HepG2 (cell line): ENCODE measurements at regions not wholly inside any gene's neighbourhood (a gene's known extent, or its start where the extent isn't known, plus 50 kb on each side); places are given as distances from the start of the nearest gene placed in this dataset.
A peak's percentile ranks its signal among the peaks of the same experiment; 100 is the strongest.

ENCODE experiments used
- CREM ChIP-seq, 2 experiments: sonication (generic) in 1 of 2; formaldehyde crosslinking in 1 of 2; IDR thresholded peaks; 2 replicates each; pipeline versions ENCODE4 v1.4.0 to v1.6.1; 2016 to 2020; ENCODE audit warnings: antibody characterized with exemption in 1 of 2, mild to moderate bottlenecking in 1 of 2, missing genetic modification reagents in 1 of 2
- FOXK2 ChIP-seq: fragments of 450-650 bp; IDR thresholded peaks from 2 replicates; pipeline ENCODE4 v1.6.1; 2016
- HDAC6 ChIP-seq: fragments of 200-600 bp; sonication (generic); IDR thresholded peaks from 2 replicates; pipeline ENCODE4 v1.7.0; 2017; ENCODE audit warnings: mild to moderate bottlenecking, antibody characterized with exemption, low read length, low read depth
- IKZF5 ChIP-seq: IDR thresholded peaks from 2 replicates; pipeline ENCODE4 v1.6.1; 2018; ENCODE audit warnings: missing genetic modification reagents, mild to moderate bottlenecking, missing compliant biosample characterization
- IRF9 ChIP-seq: sonication (generic); formaldehyde crosslinking; IDR thresholded peaks from 2 replicates; pipeline ENCODE4 v1.8.0; 2022; ENCODE audit warnings: missing genetic modification reagents, mild to moderate bottlenecking, borderline replicate concordance
- JUNB ChIP-seq: sonication (generic); formaldehyde crosslinking; IDR thresholded peaks from 2 replicates; pipeline ENCODE4 v1.8.0; 2022; ENCODE audit warnings: missing genetic modification reagents, mild to moderate bottlenecking, borderline replicate concordance
- PITX1 ChIP-seq: sonication (generic); formaldehyde crosslinking; IDR thresholded peaks from 2 replicates; pipeline ENCODE4 v1.5.1; 2020; ENCODE audit warnings: mild to moderate bottlenecking, missing genetic modification reagents
- PRDM10 ChIP-seq: sonication (generic); formaldehyde crosslinking; IDR thresholded peaks from 2 replicates; pipeline ENCODE4 v1.4.0; 2020; ENCODE audit warnings: low read depth, missing genetic modification reagents
- SOX6 ChIP-seq, 2 experiments: fragments of 450-650 bp in 1 of 2; sonication (generic) in 1 of 2; formaldehyde crosslinking in 1 of 2; IDR thresholded peaks; 2 replicates each; pipeline versions ENCODE4 v1.4.0 to v1.6.1; 2017 to 2020; ENCODE audit warnings: antibody characterized with exemption in 1 of 2, mild to moderate bottlenecking in 1 of 2, missing genetic modification reagents in 1 of 2
- ZC3H4 ChIP-seq: sonication (generic); formaldehyde crosslinking; IDR thresholded peaks from 2 replicates; pipeline ENCODE4 v1.4.0; 2020; ENCODE audit warnings: missing genetic modification reagents, borderline replicate concordance
- ZFP82 ChIP-seq: sonication (generic); formaldehyde crosslinking; IDR thresholded peaks from 2 replicates; pipeline ENCODE4 v1.5.1; 2020; ENCODE audit warnings: mild to moderate bottlenecking, missing genetic modification reagents, borderline replicate concordance
- ZNF10 ChIP-seq: sonication (generic); formaldehyde crosslinking; IDR thresholded peaks from 2 replicates; pipeline ENCODE4 v1.4.0; 2020; ENCODE audit warnings: mild to moderate bottlenecking, low read depth, missing genetic modification reagents, borderline replicate concordance
- ZNF264 ChIP-seq: sonication (generic); formaldehyde crosslinking; IDR thresholded peaks from 2 replicates; pipeline ENCODE4 v1.4.0; 2020; ENCODE audit warnings: missing genetic modification reagents
- ZNF350 ChIP-seq: sonication (generic); formaldehyde crosslinking; IDR thresholded peaks from 2 replicates; pipeline ENCODE4 v1.4.0; 2020; ENCODE audit warnings: mild to moderate bottlenecking, low read depth, missing genetic modification reagents, borderline replicate concordance
- ZNF367 ChIP-seq: sonication (generic); formaldehyde crosslinking; IDR thresholded peaks from 2 replicates; pipeline ENCODE4 v1.4.0; 2020; ENCODE audit warnings: missing genetic modification reagents, borderline replicate concordance
- ZNF660 ChIP-seq: sonication (generic); formaldehyde crosslinking; IDR thresholded peaks from 2 replicates; pipeline ENCODE4 v1.5.1; 2020; ENCODE audit warnings: mild to moderate bottlenecking, low read depth, missing genetic modification reagents, borderline replicate concordance
- TF ChIP-seq, protein P1 (sequence below): sonication (generic); formaldehyde crosslinking; IDR thresholded peaks from 2 replicates; pipeline ENCODE4 v1.5.0; 2020; ENCODE audit warnings: missing genetic modification reagents
- TF ChIP-seq, protein P2 (sequence below): sonication (generic); formaldehyde crosslinking; IDR thresholded peaks from 2 replicates; pipeline ENCODE4 v1.5.0; 2020; ENCODE audit warnings: missing genetic modification reagents

- no peak for TF ChIP-seq ZNF10 (CRISPR knock-in tag)
- no peak for TF ChIP-seq HDAC6
- no peak for TF ChIP-seq ZC3H4 (CRISPR knock-in tag)
- no peak for TF ChIP-seq ZFP82
- no peak for TF ChIP-seq ZNF264 (CRISPR knock-in tag)
- TF ChIP-seq ZNF660 (CRISPR knock-in tag): no peak
- TF ChIP-seq, protein P1, sequence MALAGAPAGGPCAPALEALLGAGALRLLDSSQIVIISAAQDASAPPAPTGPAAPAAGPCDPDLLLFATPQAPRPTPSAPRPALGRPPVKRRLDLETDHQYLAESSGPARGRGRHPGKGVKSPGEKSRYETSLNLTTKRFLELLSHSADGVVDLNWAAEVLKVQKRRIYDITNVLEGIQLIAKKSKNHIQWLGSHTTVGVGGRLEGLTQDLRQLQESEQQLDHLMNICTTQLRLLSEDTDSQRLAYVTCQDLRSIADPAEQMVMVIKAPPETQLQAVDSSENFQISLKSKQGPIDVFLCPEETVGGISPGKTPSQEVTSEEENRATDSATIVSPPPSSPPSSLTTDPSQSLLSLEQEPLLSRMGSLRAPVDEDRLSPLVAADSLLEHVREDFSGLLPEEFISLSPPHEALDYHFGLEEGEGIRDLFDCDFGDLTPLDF: no peak
- TF ChIP-seq IKZF5: no peak
- no peak for TF ChIP-seq PITX1 (CRISPR knock-in tag)
- no peak for TF ChIP-seq ZNF350 (CRISPR knock-in tag)
- no peak for TF ChIP-seq FOXK2
- TF ChIP-seq IRF9 (CRISPR knock-in tag): no peak
- no peak for TF ChIP-seq PRDM10 (CRISPR knock-in tag)
- no peak for TF ChIP-seq SOX6 (IDR thresholded peaks at IDR 0.05)
- TF ChIP-seq SOX6 (CRISPR knock-in tag; IDR thresholded peaks at IDR 0.05): no peak
- TF ChIP-seq, protein P2, sequence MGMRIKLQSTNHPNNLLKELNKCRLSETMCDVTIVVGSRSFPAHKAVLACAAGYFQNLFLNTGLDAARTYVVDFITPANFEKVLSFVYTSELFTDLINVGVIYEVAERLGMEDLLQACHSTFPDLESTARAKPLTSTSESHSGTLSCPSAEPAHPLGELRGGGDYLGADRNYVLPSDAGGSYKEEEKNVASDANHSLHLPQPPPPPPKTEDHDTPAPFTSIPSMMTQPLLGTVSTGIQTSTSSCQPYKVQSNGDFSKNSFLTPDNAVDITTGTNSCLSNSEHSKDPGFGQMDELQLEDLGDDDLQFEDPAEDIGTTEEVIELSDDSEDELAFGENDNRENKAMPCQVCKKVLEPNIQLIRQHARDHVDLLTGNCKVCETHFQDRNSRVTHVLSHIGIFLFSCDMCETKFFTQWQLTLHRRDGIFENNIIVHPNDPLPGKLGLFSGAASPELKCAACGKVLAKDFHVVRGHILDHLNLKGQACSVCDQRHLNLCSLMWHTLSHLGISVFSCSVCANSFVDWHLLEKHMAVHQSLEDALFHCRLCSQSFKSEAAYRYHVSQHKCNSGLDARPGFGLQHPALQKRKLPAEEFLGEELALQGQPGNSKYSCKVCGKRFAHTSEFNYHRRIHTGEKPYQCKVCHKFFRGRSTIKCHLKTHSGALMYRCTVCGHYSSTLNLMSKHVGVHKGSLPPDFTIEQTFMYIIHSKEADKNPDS (CRISPR knock-in tag): no peak
- 0 out of 2 replicates have a peak, but pooled peaks have one; percentile 18 for TF ChIP-seq CREM (IDR thresholded peaks at IDR 0.05)
- no peak for TF ChIP-seq CREM (CRISPR knock-in tag; IDR thresholded peaks at IDR 0.05)
- TF ChIP-seq ZNF367 (CRISPR knock-in tag): no peak
- TF ChIP-seq JUNB (CRISPR knock-in tag): no peak
Measured at GRCh38 chr10:30557884-30558283, 71.7 kb downstream of the LYZL2 start (continued).
